CD14-positive monocyte (primary cell): ENCODE measurements at regions not wholly inside any gene's neighbourhood (a gene's known extent, or its start where the extent isn't known, plus 50 kb on each side); places are given as distances from the start of the nearest gene placed in this dataset.

Experiments used
- DNase-seq, 3 donors: peaks; one replicate each; pipeline ENCODE4 v3.0.0-alpha.2; 2011 to 2022
- H2AFZ ChIP-seq: 2 replicates; pipeline ENCODE4 v1.6.0; 2012; ENCODE audit warnings: mild to moderate bottlenecking, low read depth, low read length, inconsistent platforms; ENCODE audit not compliant: insufficient read depth, poor library complexity, severe bottlenecking
- H3K27ac ChIP-seq, 2 donors: 1 replicate in 1 of 2; 2 replicates in 1 of 2; pipeline ENCODE4 v1.5.1; 2012 to 2013; ENCODE audit warnings: low read length in 2 of 2, control low read depth in 1 of 2, inconsistent platforms in 1 of 2, low read depth in 1 of 2, mild to moderate bottlenecking in 1 of 2
- H3K27me3 ChIP-seq, 2 donors: one replicate each; pipeline versions ENCODE4 v1.6.0 to v1.6.1; 2011 to 2013; ENCODE audit warnings: low read length in 2 of 2; ENCODE audit not compliant: control insufficient read depth in 2 of 2, insufficient read depth in 2 of 2
- H3K36me3 ChIP-seq, 2 donors: replicated peaks in 1 of 2; 1 replicate in 1 of 2; 2 replicates in 1 of 2; pipeline versions ENCODE4 v1.5.1 to v1.6.1; 2012 to 2013; ENCODE audit warnings: low read length in 2 of 2, control low read depth in 1 of 2, inconsistent platforms in 1 of 2, mild to moderate bottlenecking in 1 of 2; ENCODE audit not compliant: insufficient read depth in 2 of 2, control insufficient read depth in 1 of 2
- H3K4me1 ChIP-seq, 2 donors: 1 replicate in 1 of 2; 2 replicates in 1 of 2; pipeline versions ENCODE4 v1.5.1 to v1.6.1; 2012 to 2013; ENCODE audit warnings: low read length in 2 of 2, control low read depth in 1 of 2, inconsistent platforms in 1 of 2, mild to moderate bottlenecking in 1 of 2, moderate library complexity in 1 of 2; ENCODE audit not compliant: insufficient read depth in 2 of 2, control insufficient read depth in 1 of 2
- H3K4me2 ChIP-seq: replicated peaks from 2 replicates; pipeline ENCODE3; 2012; ENCODE audit warnings: low read length, moderate library complexity, mild to moderate bottlenecking; ENCODE audit not compliant: poor library complexity, severe bottlenecking; ENCODE audit errors: extremely low read depth
- H3K4me3 ChIP-seq, 3 experiments: fragments of 200-600 bp in 1 of 3; sonication (generic) in 1 of 3; replicated peaks in 1 of 3; 1 replicate in 2 of 3; 2 replicates in 1 of 3; pipeline ENCODE4 v1.5.1; 2011 to 2013; ENCODE audit warnings: low read length in 3 of 3, mild to moderate bottlenecking in 3 of 3, control low read depth in 2 of 3, low read depth in 2 of 3, inconsistent platforms in 1 of 3, moderate library complexity in 1 of 3
- H3K79me2 ChIP-seq: 2 replicates; pipeline ENCODE4 v1.6.0; 2012; ENCODE audit warnings: mild to moderate bottlenecking, control low read depth, inconsistent platforms, low read length, moderate library complexity; ENCODE audit not compliant: insufficient read depth
- H3K9ac ChIP-seq: 2 replicates; pipeline ENCODE4 v1.6.0; 2017; ENCODE audit warnings: low read length, mild to moderate bottlenecking; ENCODE audit not compliant: insufficient read depth, poor library complexity, severe bottlenecking
- H3K9me3 ChIP-seq, 2 donors: replicated peaks in 1 of 2; 1 replicate in 1 of 2; 2 replicates in 1 of 2; pipeline versions ENCODE4 v1.5.1 to v1.6.1; 2012 to 2013; ENCODE audit warnings: low read length in 2 of 2, control low read depth in 1 of 2; ENCODE audit not compliant: control insufficient read depth in 1 of 2, insufficient read depth in 1 of 2
- H4K20me1 ChIP-seq: 2 replicates; pipeline ENCODE4 v1.6.0; 2012; ENCODE audit warnings: mild to moderate bottlenecking, low read length, control low read depth, moderate library complexity; ENCODE audit not compliant: insufficient read depth
- H3K27ac Mint-ChIP-seq, 7 donors: one replicate each; pipeline ENCODE4 v1.8.0; 2020; ENCODE audit warnings: mild to moderate bottlenecking in 7 of 7, mixed read lengths in 7 of 7, moderate library complexity in 6 of 7, inconsistent platforms in 2 of 7
- H3K27me3 Mint-ChIP-seq, 3 donors: one replicate each; pipeline ENCODE4 v1.8.0; 2021 to 2022; ENCODE audit warnings: low read depth in 3 of 3, mild to moderate bottlenecking in 3 of 3, mixed read lengths in 3 of 3, moderate library complexity in 3 of 3, inconsistent platforms in 1 of 3
- H3K36me3 Mint-ChIP-seq, 2 donors: one replicate each; pipeline ENCODE4 v1.8.0; 2020; ENCODE audit warnings: mixed read lengths in 2 of 2, inconsistent platforms in 1 of 2, mild to moderate bottlenecking in 1 of 2
- H3K4me1 Mint-ChIP-seq: one replicate; pipeline ENCODE4 v1.8.0; 2020; ENCODE audit warnings: mild to moderate bottlenecking, mixed read lengths
- H3K4me3 Mint-ChIP-seq, 2 donors: one replicate each; pipeline ENCODE4 v1.8.0; 2020; ENCODE audit warnings: mild to moderate bottlenecking in 2 of 2, mixed read lengths in 2 of 2, moderate library complexity in 1 of 2
- H3K9me3 Mint-ChIP-seq, 7 donors: one replicate each; pipeline ENCODE4 v1.8.0; 2020 to 2022; ENCODE audit warnings: mixed read lengths in 7 of 7, mild to moderate bottlenecking in 6 of 7, moderate library complexity in 6 of 7, inconsistent platforms in 2 of 7
- CTCF ChIP-seq: fragments of 200-600 bp; IDR thresholded peaks from one replicate; pipeline ENCODE4 v1.8.0; 2022; ENCODE audit warnings: antibody characterized with exemption, mild to moderate bottlenecking
- WGBS: methylation state at CpG from one replicate; pipeline ENCODE4 v1.1.5; 2013; ENCODE audit warnings: missing lambda C conversion rate; ENCODE audit not compliant: insufficient coverage; 5-methylcytosine and 5-hydroxymethylcytosine counted together
- intact Hi-C, 2 donors: fragments of 100-400 bp; cut with micrococcal nuclease; formaldehyde crosslinking; loops; one replicate each; pipeline versions ENCODE4 v1.15.0 to v1.15.1; 2023

- H3K27me3 ChIP-seq = no peaks in the 10 kb centered on the region
- no peak overlapping the region for H3K9ac ChIP-seq
- H3K4me3 ChIP-seq = no peak overlapping the region
- H3K79me2 ChIP-seq = no peaks in the 10 kb centered on the region
- intact Hi-C loops = no loop called here
- H3K36me3 Mint-ChIP-seq = no peaks in the 10 kb centered on the region
- no peak overlapping the region for H3K4me3 Mint-ChIP-seq
- no peaks in the 10 kb centered on the region for H3K9me3 Mint-ChIP-seq
- no peak for DNase-seq
- no peaks in the 10 kb centered on the region for H3K36me3 ChIP-seq
- peak overlapping the region in 5 of 7 donors; percentile 26 to 87 (median 75) for H3K27ac Mint-ChIP-seq
- H3K4me1 Mint-ChIP-seq = peaks cover 31% of the 10 kb centered on the region
- H3K4me1 ChIP-seq = peaks cover 18 to 21% of the 10 kb centered on the region in 2 donors
- 82% methylated on average over 1 of the region's 1 CpG for WGBS
- no peak overlapping the region for H2AFZ ChIP-seq
- peaks cover 0 to 1% (median 0%) of the 10 kb centered on the region in 3 donors for H3K27me3 Mint-ChIP-seq
- no peak for TF ChIP-seq CTCF
- H3K27ac ChIP-seq = peak overlapping the region in 1 of 2 donors; percentile 38
- H3K9me3 ChIP-seq = no peaks in the 10 kb centered on the region
- H4K20me1 ChIP-seq = no peaks in the 10 kb centered on the region
- no peak overlapping the region for H3K4me2 ChIP-seq
Measured at GRCh38 chr22:22752199-22752555, 107.8 kb downstream of the GGTLC2 start.

- H3K36me3 Mint-ChIP-seq = no peaks in the 10 kb centered on the region
- H3K9me3 Mint-ChIP-seq = no peaks in the 10 kb centered on the region
- 46% methylated on average over 11 of the region's 12 CpGs for WGBS
- Histone ChIP-seq H4K20me1 (no peaks in the 10 kb centered on the region), H3K79me2 (no peaks in the 10 kb centered on the region), H3K27me3 (no peaks in the 10 kb centered on the region), H3K27ac (peak overlapping the region; percentile 36 to 38), H3K9ac (no peak overlapping the region), H3K4me3 (no peak overlapping the region), H3K36me3 (no peaks in the 10 kb centered on the region), H3K4me2 (peak overlapping the region; percentile 20), H3K9me3 (no peaks in the 10 kb centered on the region), H3K4me1 (peaks cover 18 to 21% of the 10 kb centered on the region in 2 donors), H2AFZ (no peak overlapping the region)
- peak overlapping the region in 1 of 2 donors; percentile 46 for H3K4me3 Mint-ChIP-seq
- peak; percentile 68 to 88 (median 88) for DNase-seq
- intact Hi-C loops = no loop called here
- peak overlapping the region; percentile 54 to 87 (median 81) for H3K27ac Mint-ChIP-seq
- H3K4me1 Mint-ChIP-seq = peaks cover 28% of the 10 kb centered on the region
- TF ChIP-seq CTCF = no peak
- peaks cover 0 to 1% (median 0%) of the 10 kb centered on the region in 3 donors for H3K27me3 Mint-ChIP-seq
Measured at GRCh38 chr22:22752556-22753477, 108.4 kb downstream of the GGTLC2 start.
